Left lung (tissue), 4 donors: ENCODE measurements at regions not wholly inside any gene's neighbourhood (a gene's known extent, or its start where the extent isn't known, plus 50 kb on each side); places are given as distances from the start of the nearest gene placed in this dataset.

Experiments used
- ATAC-seq: fragments of 200-7000 bp; cut with Tn5 transposase; one replicate; pipeline ENCODE4 v1.9.1; 2020; ENCODE audit warnings: moderate library complexity
- DNase-seq, 4 donors: peaks; one replicate each; pipeline ENCODE4 v3.0.0-alpha.2; 2013 to 2020
- H3K27ac ChIP-seq, 2 donors: fragments of 200-600 bp; sonication (generic) in 1 of 2; one replicate each; pipeline versions ENCODE4 v1.5.0 to v1.8.0; 2020 to 2021
- H3K27me3 ChIP-seq, 2 donors: fragments of 200-600 bp; sonication (generic) in 1 of 2; one replicate each; pipeline versions ENCODE4 v1.5.0 to v1.8.0; 2020 to 2021
- H3K36me3 ChIP-seq, 2 donors: fragments of 200-600 bp; sonication (generic) in 1 of 2; one replicate each; pipeline versions ENCODE4 v1.5.0 to v1.8.0; 2020 to 2021
- H3K4me1 ChIP-seq, 2 donors: fragments of 200-600 bp; one replicate each; pipeline ENCODE4 v1.8.0; 2021
- H3K4me3 ChIP-seq, 2 donors: fragments of 200-600 bp; sonication (generic) in 1 of 2; one replicate each; pipeline versions ENCODE4 v1.5.0 to v1.8.0; 2020 to 2021; ENCODE audit warnings: mild to moderate bottlenecking in 1 of 2
- H3K9me3 ChIP-seq, 2 donors: fragments of 200-600 bp; sonication (generic) in 1 of 2; one replicate each; pipeline versions ENCODE4 v1.5.0 to v1.8.0; 2020 to 2021
- CTCF ChIP-seq, 2 donors: fragments of 200-600 bp; sonication (generic) in 1 of 2; IDR thresholded peaks; one replicate each; pipeline versions ENCODE4 v1.5.0 to v1.8.0; 2021; ENCODE audit warnings: antibody characterized with exemption in 2 of 2
- intact Hi-C, 2 donors: fragments of 100-400 bp; cut with DNase I; formaldehyde crosslinking; loops; one replicate each; pipeline versions ENCODE4 v1.11.2 to v1.14.2; 2022
- donor health status: DM: no; HTN: yes; CAD: no.
- donor health status: DM: no; HTN: no; CAD: no.

- no peak for TF ChIP-seq CTCF (IDR thresholded peaks at IDR 0.05)
These were observed 111.6 kb upstream of the LRPAP1 start for GRCh38 chr4:3643518-3644433.

GRCh38 chr4:3642806-3643517, 110.7 kb upstream of the LRPAP1 start:
- intact Hi-C loops: no loop called here
- Histone ChIP-seq H3K36me3 (no peaks in the 10 kb centered on the region), H3K27me3 (peaks cover 0 to 44% of the 10 kb centered on the region in 2 donors), H3K4me3 (no peak overlapping the region), H3K4me1 (no peaks in the 10 kb centered on the region), H3K9me3 (no peaks in the 10 kb centered on the region), H3K27ac (no peak overlapping the region)
- no peak for TF ChIP-seq CTCF (IDR thresholded peaks at IDR 0.05)
- no peak for ATAC-seq
- DNase-seq: peak in 1 of 4 donors; percentile 55

More at GRCh38 chr4:3643518-3644433, 111.6 kb upstream of the LRPAP1 start:
- Histone ChIP-seq H3K4me3 (no peak overlapping the region), H3K36me3 (no peaks in the 10 kb centered on the region), H3K4me1 (no peaks in the 10 kb centered on the region), H3K27me3 (peaks cover 0 to 46% of the 10 kb centered on the region in 2 donors), H3K27ac (no peak overlapping the region), H3K9me3 (no peaks in the 10 kb centered on the region)
- DNase-seq (peak in 1 of 4 donors; percentile 52), ATAC-seq (no peak)
- intact Hi-C loops: no loop called here

GRCh38 chr4:3642056-3642630, 109.9 kb upstream of the LRPAP1 start:
- Histone ChIP-seq H3K9me3 (no peaks in the 10 kb centered on the region), H3K4me1 (no peaks in the 10 kb centered on the region), H3K27ac (no peak overlapping the region), H3K36me3 (no peaks in the 10 kb centered on the region), H3K27me3 (peaks cover 0 to 39% of the 10 kb centered on the region in 2 donors), H3K4me3 (no peak overlapping the region)
- ATAC-seq: no peak
- no peak for TF ChIP-seq CTCF (IDR thresholded peaks at IDR 0.05)
- peak in 1 of 4 donors; percentile 69 for DNase-seq
- intact Hi-C loops: no loop called here

GRCh38 chr4:3641501-3641900, 109.3 kb upstream of the LRPAP1 start:
- intact Hi-C loops: no loop called here
- no peak for TF ChIP-seq CTCF (IDR thresholded peaks at IDR 0.05)
- Histone ChIP-seq H3K4me1 (no peaks in the 10 kb centered on the region), H3K4me3 (no peak overlapping the region), H3K9me3 (no peaks in the 10 kb centered on the region), H3K27me3 (peaks cover 0 to 39% of the 10 kb centered on the region in 2 donors), H3K36me3 (no peaks in the 10 kb centered on the region), H3K27ac (no peak overlapping the region)
- ATAC-seq: no peak
- DNase-seq: peak in 1 of 4 donors; percentile 61

GRCh38 chr4:3640587-3640962, 108.4 kb upstream of the LRPAP1 start:
- DNase-seq (peak in 1 of 4 donors; percentile 63), ATAC-seq (no peak)
- intact Hi-C loops: no loop called here
- Histone ChIP-seq H3K27ac (no peak overlapping the region), H3K9me3 (no peaks in the 10 kb centered on the region), H3K27me3 (peaks cover 0 to 30% of the 10 kb centered on the region in 2 donors), H3K36me3 (no peaks in the 10 kb centered on the region), H3K4me1 (no peaks in the 10 kb centered on the region), H3K4me3 (no peak overlapping the region)
- TF ChIP-seq CTCF (IDR thresholded peaks at IDR 0.05): no peak
